HT1080 (cell line): ENCODE measurements at regions not wholly inside any gene's neighbourhood (a gene's known extent, or its start where the extent isn't known, plus 50 kb on each side); places are given as distances from the start of the nearest gene placed in this dataset.
"Not testable (repeated sequence)": the region's sequence is repeated elsewhere in the genome, so short reads cannot be mapped to it uniquely, and the experiment has no call there.

Source experiments
- DNase-seq: peaks from one replicate; pipeline ENCODE4 v3.0.0-alpha.2; 2015; ENCODE audit warnings: low read depth

DNA sequence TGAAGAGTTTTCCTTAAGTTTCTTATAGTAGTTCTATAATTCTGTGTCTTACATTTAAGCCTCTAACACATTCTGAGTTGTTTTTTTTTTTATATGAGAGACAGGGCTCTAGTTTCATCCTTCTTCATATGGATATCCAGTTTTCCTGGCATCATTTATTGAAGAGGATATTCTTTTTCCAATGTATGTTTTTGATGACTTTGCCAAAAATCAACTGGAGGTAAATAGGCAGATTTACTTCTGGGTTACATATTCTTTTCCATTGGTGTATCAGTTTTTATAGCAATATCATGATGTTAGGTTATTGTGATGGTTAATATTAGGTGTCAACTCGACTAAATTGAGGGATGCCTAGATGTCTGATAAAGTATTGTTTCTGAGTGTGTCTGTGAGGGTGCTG, 650.7 kb upstream of the GRID2 start:
- DNase-seq, result no peak

DNA sequence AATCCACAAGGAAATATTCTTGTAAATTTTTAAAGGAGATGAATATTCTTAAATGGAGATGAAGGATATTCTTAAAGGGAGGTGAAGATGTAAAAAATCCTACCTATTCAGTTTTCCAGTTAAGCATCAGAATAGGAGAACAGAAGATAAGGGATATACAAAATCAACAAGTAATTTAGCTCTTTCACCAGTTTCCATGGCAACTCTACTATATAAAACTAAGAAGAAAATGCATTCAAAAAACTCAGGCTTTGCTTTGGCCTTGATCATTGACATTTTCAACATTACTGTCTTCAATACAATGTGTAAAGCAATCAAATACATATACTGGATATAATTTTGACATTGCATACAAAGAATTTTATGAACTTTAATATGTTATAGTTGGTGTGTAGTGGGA, 622.7 kb upstream of the GRID2 start:
- DNase-seq, result no peak

DNA sequence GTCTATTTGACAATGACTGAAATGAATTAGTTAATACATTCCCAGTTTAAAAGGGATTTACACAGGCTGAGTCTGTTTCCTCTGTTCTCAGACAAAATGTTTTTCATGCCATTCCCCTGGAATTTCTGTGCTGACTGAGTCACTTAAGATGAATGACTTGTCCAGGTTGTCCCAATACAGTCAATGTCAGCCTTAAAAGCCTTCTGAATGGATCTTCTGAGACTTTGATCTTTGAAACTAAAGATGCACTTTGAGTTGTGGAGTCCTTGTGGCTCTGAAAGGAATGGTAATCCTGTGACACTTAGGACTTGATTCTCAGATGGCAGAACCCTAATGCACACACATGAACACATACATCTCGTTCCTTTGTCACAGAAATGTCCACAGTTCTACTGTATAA, 622.2 kb upstream of the GRID2 start:
- DNase-seq, result peak; percentile 42

DNA sequence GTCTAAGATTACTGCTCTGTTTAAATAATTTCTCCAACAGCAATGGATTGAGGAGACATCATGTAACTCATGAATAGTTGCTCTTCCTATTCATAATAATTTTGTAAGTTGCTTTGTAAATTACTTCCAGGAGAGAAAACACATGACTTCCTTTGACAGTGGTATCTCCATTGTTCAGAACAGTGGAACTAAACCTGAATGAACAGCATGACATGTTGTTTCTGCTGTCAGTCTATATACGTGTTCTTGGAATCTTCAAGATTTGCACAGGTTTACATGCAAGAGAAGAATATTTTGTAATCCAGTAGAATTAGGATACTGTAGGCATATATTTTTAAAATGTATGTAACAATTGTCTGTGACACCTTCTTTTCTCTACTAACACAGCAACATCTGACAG, 618.8 kb upstream of the GRID2 start:
- DNase-seq, result no peak

DNA sequence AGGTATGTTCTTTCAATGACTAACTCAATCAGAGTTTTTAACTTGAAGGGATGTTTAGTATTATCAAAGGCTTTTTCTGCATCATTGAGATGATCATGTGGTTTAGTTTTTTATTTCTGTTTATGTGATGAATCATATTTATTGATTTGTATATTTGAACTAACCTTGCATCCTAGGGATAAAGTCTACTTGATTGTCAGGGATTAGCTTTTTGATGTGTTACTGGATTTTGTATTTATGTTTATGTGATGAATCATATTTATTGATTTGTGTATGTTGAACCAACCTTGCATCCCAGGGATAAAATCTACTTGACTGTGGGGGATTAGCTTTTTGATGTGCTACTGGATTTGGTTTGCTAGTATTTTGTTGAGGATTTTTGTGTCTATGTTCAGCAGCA, 615.4 kb upstream of the GRID2 start:
- no peak for DNase-seq

DNA sequence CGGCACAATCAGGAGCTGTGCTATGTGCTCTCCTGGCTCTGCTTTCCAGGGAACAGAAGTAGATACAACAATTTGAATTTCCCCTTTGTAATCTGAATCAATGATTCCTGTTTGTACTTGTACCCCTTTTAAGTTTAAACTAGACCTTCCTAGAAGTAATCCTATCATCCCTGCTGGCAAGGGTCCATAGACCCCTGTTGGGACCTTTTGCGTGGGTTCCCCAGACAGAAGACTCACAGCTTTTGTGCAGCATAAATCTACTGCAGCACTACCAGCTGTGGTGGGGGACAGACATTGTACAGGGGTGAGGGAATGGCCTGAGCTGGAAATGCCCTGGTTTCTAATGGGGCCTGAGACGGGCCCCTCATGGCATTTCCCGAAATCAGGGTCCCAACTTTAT, 604.1 kb upstream of the GRID2 start:
- DNase-seq, result not testable (repeated sequence)

DNA sequence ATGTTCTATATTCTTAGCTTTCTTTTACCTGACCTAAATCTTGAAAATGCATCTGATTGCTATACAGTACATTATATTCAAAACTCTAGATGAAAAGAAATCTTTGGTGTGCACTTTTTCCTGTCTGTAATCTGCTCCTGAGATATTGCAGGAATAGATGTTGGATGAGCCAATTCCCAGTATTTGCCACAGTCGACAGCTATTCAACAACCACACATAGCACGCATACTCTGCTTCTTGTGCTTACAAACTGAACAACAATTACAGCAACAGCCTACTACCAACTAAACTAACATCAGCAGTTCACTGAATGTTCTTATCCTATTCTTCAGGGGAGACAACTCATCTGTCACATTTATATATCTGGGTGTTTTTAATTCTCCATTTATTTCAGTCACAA, 573.9 kb upstream of the GRID2 start:
- DNase-seq, result no peak

DNA sequence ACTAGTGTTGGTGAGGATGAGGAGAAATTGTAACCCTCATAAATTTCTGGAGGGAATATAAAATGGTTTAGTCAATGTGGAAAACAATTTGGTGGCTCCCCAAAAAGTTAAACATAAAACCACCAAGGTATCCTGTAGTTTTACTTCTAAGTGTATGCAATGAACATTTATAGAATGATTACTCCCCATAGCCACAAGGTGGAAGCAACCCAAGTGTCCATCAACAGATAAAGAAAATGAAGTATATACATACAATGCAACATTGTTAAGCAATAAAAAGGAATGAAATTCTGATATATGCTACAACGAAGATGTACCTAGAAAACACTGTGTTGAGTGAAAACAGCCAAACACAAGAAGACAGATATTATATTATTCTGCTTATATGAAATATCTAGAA, 569.1 kb upstream of the GRID2 start:
- DNase-seq, result peak; percentile 7

DNA sequence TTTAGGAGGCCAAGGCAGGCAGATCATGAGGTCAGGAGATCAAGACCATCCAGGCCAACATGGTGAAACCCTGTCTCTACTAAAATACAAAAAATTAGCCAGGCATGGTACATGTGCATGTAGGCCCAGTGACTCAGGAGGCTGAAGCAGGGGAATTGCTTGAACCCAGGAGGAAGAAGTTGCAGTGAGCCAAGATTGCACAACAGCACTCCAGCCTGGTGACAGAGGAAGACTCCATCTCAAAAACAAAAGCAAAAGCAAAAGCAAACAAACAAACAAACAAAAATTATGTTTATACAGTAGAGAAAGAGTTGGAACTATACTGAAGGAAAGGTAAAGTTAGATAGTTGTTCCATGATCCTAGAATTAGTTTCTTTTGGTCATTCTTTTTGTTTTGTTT, 564.9 kb upstream of the GRID2 start:
- DNase-seq, result not testable (repeated sequence)

DNA sequence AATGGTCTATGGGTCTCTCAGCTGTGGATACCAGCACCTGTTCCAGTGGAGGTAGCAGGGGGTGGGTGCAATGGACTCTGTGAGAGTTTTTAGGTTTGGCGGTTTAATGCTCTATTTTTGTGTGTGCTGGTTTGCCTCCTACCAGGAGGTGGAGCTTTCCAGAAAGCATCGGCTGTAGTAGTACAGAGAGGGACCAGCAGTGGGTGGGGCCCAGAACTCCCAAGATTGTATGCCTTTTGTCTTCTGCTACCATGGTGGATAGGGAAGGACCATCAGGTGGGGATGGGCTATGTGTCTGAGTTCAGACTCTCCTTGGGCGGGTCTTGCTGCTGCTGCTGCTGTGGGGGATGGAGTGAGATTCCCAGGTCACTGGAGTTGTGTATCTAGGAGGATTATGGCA, 557.2 kb upstream of the GRID2 start:
- no peak for DNase-seq

DNA sequence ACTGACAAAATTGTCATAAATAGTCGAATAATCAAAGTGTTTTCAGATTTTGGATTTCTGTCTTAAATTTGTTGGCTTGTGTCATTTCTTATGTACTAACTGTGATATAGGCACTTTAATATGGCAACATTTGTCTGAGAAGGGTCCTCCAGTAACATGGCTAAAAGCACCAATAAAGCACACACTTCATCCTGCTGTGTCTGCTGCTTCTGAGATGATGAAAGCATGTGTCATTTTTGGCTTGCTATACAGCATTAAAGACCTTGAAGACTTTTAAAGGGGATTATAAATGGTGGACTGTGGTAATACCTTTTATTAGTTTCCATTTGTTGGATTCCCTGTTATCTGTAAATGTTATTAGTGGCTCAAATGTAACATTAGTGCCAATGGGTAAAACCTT, 551.8 kb upstream of the GRID2 start:
- DNase-seq, result no peak

DNA sequence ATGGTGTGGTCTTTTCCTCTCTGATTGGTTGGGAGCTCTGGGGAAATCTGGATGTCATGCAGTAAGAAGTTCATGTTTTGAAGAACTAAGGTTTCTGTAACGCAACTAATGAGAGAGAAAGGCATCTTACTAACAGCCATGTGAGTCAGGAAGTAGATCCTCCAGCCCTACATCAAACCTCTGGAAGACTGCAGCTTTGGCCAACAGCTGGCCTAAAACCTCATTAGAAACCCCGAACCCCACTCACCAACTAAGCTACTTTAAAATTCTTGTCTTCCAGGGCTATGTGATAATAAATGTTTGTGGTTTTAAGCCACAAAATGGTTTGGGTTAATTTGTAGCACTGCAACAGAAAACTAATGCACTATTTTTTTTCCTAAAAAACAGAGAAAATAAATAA, 549.0 kb upstream of the GRID2 start:
- no peak for DNase-seq

DNA sequence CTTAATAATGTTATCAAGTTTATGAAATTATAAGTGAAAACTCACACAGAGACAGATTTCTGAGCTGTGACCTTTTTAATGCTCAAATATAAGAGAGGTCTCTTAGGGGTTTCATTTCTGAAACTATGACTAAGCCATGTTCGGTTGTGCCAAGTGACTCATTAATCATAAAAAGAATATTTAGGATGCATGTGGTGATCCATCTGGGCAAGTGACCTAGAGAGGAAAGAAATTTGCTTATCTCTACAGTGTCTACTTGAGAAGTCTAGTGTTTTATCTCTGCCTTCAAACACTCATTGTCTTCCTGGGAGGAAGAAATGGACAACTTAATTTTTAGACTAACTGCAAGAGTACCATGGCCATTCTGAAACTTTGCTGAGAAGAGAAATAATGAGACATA, 545.3 kb upstream of the GRID2 start:
- peak; percentile 83 for DNase-seq

DNA sequence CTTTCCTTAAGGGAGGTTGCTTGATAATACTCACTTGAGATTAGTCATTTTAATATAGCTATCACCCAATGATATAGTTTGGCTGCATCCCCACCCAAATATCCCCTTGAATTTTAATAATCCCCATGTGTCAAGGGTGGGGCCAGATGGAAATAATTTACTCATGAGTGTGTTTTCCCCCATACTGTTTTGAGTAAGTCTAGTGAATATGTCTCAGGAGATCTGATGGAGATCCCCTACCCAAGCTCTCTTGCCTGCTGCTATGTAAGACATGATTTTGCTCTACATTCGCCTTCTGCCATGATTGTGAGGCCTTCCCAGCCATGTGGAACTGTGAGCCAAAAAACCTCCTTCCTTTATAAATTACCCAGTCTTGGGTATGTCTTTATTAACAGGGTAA, 539.7 kb upstream of the GRID2 start:
- no peak for DNase-seq

DNA sequence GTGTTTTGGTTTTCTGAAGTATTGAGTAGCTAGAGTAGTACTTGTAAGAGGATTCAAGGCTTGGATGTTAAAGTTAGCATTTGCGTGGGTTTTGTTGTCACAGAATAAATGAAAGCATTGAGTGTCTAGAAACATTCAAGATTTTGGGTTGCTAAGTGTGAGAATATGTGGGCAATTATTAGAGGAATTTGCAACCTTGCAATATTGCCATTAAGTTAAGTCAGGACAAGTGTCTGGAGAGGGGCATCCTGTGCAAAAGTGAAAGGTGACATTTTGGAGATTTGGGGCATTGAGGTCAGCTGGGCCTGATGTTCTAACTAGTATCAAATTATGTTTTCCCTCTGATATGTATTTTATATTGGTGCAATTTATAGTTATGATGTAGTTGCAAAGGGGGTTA, 533.9 kb upstream of the GRID2 start:
- no peak for DNase-seq

DNA sequence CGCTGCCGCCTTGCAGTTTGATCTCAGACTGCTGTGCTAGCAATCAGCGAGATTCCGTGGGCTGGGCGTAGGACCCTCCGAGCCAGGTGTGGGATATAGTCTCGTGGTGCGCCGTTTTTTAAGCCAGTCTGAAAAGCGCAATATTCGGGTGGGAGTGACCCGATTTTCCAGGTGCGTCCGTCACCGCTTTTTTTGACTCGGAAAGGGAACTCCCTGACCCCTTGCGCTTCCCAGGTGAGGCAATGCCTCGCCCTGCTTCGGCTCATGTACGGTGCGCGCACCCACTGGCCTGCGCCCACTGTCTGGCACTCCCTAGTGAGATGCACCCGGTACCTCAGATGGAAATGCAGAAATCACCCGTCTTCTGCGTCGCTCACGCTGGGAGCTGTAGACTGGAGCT, 512.1 kb upstream of the GRID2 start:
- DNase-seq, result not testable (repeated sequence)

DNA sequence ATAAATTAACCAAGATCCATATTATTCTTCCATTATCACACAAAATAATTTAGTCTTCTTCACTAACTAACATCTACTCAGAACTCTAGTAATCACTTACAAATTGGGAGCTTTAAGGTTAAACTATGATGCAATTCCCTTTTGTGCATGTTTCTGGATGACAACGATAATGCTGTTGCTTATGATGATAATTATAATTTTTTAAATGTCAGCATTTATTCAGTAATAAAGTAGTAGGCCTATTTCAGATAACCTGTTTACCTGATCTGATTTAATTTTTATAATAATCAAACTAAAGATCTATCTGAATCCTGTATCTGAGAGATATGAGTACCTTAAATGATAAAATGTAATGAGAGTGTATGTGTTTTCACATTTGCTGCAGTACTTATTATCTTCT, 507.8 kb upstream of the GRID2 start:
- DNase-seq, result no peak

DNA sequence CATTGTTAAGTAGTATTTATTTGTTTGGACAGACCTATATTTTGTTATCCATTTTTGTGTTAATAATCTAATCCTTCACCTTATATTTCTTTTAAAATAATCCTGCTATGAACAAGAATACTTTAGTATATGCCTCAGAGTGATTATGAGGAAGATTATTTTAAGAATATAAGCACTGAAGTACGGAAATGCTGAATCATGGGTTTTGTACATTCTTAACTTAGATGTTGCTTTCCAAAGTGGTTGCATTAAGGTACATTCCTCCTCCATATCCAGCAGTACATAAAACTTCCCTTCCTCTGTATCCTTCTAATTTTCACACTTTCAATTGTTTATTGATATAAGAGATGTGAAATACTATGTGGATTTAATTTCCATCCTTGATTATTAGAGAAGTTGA, 491.4 kb upstream of the GRID2 start:
- no peak for DNase-seq

DNA sequence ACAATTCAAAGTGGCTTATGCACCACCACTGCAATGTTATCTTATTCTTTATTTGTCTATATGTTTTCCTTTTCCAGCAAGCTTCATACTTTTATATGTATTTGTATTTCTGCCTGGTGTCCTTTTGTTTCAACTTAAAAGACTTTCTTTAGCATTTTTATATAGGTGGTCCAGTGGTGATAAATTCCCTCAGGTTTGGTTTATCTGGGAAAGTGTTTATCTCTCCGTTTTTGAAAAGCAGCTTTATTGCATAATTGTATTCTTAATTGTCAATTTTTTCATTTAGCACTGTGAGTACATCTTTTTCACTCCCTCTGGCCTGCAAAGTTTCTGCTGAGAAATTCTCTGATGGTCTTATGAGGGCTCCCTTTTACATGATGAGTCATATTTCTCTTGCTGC, 479.0 kb upstream of the GRID2 start:
- DNase-seq, result no peak

DNA sequence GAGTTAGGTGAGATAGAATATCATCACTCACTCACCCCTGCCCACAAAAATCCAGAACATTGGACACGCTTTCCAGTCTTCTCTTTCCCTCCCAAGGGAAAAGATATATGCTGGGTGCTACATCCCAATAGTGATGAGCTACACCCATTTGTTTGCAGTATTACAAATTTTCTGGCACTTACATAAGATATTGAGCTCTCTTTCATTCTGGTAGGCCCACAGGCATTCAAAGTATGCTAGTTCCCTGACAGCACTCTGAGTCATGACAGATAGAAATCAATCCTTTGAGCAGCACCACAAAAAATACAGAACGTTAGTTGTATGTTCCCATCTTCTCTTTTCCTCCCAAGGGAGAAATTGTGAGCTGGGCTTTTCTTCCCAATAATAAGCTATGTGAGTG, 477.6 kb upstream of the GRID2 start:
- DNase-seq, result peak; percentile 86

DNA sequence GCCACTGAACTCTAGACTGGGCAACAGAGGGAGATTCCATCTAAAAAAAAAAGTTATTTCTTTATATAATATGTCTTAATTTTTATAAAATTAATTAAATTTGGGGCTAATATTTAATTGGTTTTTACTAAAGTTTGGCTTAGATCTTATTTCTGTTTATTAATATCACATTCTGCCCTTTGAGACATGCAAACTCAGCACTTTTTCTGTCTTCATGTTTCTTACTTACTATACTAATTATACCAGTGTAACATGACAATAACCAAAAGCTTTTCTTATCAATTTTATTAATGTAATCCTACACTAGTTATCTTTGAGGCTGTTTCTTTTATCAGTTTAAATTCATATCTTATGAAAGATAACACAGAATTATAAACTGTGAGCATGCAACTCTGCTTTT, 475.9 kb upstream of the GRID2 start:
- no peak for DNase-seq

DNA sequence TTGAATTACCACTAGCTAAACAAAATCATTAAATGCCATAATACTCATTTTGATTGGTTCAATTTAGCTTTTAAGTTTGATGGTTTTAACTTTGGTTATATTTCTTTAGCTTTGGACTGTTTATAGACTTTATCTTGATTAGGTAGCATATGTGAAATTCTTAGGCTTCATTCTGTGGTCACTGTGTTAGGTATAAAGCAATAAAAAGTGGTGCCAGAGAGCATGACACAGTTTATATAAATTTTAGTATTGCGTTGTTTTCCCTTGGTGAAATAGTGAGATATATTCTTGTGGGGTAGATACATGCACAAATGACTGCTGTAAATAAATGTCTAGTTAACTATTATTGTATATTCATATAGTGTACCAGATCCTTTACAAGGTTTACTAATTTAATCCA, 474.2 kb upstream of the GRID2 start:
- no peak for DNase-seq

DNA sequence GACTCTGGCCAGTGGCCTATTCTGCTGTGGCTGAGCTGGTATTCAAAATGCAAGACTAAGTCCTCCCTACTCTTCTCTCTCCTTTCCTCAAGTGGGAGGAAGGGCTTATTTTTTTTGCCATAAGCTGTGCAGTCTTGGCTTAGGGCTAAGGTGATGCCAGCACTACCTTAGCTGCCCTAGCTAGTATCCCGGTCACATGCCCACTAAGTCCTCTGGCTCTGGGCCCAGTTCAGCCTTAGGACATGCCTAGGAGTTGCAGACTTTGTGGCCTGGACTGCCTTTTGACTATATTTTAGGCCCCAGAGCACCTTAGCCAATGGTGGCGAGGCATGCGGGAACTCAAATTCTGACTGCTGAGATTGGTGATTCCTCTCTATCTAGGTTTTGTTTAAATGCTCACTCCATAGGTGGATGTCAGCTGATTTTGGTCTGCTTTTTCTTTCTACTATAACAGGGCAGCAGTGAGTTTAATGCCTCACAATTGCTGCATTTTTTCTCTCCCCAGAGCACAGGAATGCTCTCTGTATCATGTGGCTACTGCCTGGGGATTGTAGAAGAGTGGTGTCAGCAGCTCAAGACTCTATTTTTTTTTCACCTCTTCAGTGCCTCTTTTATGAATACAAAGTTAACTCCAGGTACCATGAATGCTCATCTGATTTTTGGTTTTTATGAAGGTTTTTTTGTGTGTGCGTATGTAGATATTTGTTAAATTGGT, 472.9 kb upstream of the GRID2 start:
- no peak for DNase-seq

DNA sequence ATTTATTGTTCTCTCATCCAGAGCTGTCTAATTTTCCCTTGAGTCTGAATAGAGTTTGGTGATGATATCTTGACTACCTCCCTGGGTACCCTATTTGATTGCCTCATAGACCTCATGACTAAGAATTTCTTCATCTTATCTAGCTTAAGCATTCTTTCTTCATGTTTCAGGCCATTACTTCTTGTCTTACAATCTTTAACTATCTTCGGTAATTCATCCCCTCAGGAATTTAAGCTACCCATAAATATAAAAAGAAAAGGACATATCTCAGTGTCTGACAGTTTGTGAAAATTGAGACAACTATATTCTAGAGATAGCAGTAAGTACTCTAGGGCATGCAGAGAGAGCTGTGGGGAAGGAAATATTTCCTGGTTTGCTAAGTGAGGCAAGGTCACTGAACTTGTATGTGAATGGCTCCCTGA, 466.1 kb upstream of the GRID2 start:
- DNase-seq, result peak; percentile 34
